CD4-positive, alpha-beta T cell treated with Interleukin-21 for 1 hour (primary cell): ENCODE measurements at regions not wholly inside any gene's neighbourhood (a gene's known extent, or its start where the extent isn't known, plus 50 kb on each side); places are given as distances from the start of the nearest gene placed in this dataset.

Experiments used
- DNase-seq: peaks from one replicate; pipeline ENCODE4 v3.0.0-alpha.2; 2020

DNA sequence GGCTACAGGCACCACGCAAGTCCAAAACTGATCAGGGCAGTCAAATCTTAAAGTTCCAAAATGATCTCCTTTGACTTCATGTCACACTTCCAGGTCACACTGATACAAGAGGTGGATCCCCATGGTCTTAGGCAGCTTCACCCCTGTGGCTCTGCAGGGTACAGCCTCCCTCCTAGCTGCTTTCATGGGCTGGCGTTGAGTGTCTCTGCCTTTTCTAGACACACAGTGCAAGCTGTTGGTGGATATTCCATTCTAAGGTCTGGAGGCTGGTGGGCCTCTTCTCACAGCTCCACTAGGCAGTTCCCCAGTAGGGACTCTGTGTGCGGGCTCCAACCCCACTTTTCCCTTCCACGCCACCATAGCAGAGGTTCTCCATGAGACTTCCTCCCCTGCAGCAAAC, 838.2 kb upstream of the CHAC2 start:
- DNase-seq, result no peak

DNA sequence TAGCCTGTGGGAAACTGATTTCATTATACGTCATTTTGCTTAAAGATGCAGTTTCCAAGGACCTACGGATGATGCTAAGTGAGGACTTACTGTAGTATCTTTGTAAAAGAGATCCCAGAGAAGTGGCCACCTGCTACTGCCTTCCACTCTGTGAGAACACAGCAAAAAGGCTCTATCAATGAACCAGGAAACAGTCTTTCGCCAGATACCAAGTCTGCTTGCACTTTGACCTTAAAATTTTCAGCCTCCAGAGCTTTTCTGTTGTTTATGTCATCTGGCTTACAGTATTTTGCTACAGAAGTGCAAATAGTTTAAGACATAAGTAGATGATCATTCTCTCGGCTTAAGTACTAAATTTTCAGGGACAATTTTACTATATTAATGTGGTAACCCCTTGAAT, 847.9 kb upstream of the CHAC2 start:
- no peak for DNase-seq

DNA sequence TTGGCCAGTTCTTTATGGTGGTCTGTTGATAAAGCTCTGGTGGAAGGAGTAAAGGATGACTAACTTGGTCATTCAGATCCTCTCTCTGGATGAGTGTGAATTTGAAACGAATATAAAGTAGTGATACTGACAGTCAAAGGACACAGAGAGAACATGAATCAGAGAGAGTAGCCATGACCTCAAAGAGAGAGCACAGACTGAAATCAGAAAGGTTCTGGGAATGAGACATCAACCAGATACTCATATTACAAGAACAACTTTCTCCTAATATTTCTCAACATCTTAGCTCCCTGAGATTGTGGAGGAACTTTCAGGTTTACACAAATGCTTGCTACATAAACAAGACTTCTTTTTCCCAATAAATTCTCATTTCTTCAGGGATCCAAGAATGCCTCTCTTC, 849.1 kb upstream of the CHAC2 start:
- DNase-seq, result no peak

DNA sequence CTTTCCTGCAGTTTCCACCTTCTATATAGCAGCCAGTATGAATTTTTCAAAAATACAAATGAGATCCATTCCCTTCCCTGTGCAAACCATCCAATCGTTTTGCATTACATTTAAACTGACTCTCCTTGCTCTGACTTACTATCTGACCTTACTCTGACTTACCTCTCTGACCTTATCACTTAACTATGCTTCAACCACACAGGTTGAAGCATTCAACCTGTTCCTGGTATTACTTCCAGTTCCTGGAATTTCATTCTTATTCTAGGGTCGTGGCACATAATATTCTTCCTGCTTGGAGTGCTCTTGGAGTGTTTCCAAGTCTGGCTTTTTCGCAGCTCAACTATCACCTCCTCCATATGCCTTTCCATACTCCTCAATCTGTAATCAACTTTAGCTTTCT, 850.6 kb upstream of the CHAC2 start:
- DNase-seq, result no peak

DNA sequence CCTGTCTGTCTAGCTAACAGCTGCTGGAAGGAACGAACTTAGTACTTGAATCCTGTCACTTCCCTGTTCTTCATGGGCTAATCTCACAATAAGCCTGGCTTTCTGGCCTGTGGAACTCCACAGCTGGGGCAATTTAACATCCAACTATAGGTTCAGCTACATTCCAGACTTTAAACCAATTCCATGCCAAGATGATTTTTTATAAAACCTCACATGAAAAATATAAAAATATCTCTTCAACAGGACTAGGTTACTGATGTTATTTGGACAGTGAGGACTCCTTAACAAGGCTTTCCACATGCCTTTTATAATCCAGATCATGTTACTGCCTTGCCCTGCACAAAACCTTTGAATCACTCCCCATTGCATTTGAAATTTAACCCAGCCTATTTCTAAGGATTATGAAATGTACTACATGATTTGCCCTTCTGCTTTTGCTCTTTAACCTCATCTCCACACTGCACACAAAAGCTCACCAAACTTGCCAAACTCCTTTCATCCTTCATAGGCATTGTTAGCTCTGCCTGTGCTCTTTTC, 863.2 kb upstream of the CHAC2 start:
- no peak for DNase-seq

DNA sequence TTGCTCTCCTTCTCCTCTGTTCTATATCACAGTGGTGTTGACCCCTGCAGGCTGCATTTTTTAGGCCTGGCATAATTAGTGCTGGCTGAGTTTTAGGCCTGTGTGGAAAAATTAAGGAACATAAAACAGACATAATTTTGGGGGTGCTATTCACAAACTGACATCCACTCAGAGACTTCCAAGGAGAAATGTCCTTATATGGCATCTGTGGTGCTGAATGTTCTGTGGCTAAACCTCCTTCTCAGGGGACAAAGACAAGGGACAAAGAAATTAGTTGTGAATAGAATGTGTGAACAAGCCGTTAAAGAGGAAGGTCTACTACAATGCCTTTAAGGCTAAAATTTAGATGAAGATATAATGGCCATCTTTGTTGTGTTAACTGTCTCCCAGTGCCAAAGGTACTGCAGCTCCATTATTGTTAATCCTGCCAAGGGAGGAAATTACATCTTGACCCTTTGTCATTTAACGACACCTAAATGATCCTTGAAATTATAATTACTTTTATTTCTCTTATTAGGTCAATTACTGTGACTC, 870.0 kb upstream of the CHAC2 start:
- DNase-seq, result no peak

DNA sequence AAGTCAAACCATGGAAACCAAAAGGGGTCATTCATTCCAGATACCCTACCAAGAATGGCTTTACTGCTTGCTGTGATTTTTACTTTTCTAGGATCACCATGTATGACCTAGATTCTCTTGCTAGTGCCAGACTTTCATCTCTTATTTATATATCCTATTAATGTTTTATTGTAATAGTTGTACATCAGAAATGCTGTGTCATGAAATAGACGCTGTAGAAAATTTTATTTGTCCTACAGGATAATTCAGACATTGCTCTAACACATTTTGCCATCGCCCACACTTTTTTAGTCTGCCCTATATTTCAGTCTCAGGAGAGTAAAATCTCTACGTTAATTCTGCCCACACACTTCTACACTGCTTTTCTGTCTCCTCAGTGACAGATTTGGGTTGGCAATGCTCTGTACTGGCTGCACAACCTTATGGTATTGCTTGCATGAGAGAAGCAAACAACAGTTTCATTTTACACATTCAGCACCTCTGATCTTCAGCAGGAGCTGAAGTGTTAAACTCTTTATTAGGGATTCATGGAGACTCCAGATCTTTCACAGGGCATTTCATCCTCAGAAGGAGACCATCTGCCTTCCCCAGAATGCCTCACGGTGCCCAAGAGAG, 871.8 kb upstream of the CHAC2 start:
- no peak for DNase-seq

DNA sequence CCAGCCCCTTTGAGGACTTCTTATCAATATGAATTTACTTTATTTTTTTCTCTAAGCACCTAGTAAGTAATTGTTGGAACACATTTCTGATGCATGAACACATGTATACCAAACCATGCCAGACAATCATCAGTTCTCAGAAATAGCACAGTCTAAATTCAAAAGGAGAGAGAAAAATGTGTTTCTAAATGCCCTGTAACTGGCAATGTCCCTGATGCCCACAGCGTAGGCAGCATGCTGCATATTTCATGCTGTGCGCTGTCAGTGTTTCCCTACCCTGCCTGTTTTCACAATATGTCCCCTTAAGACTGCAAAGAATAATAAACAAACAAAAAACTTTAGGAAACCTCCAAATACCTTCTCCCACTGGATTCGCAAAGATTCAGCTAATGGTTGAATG, 881.0 kb upstream of the CHAC2 start:
- no peak for DNase-seq

DNA sequence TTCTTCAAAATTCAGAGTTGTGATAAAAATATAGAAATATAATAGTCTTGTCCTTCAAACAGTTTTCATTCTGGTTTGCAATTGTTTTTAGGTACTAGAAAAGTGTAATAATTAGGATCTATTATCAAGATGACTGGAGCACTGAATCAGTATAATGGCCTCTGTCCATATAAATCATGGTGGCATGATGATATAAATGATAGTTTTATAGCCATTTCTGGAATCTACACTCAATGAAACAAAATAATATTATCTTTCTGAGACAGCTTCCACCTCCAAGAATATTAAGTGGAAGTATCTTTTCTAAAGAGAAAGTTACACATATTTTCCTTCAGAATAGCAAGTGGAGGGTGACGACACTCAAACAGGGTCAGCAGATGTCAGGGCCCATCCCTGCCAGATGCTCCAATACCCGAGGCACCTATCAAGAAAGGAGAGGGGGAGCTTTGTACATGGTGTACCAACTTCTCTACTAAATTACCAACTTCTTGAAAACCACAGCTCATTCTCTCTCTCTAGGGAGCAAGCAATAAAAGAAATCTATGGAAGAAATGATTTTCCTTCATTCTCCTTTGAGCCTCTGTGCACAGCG, 882.7 kb upstream of the CHAC2 start:
- no peak for DNase-seq

DNA sequence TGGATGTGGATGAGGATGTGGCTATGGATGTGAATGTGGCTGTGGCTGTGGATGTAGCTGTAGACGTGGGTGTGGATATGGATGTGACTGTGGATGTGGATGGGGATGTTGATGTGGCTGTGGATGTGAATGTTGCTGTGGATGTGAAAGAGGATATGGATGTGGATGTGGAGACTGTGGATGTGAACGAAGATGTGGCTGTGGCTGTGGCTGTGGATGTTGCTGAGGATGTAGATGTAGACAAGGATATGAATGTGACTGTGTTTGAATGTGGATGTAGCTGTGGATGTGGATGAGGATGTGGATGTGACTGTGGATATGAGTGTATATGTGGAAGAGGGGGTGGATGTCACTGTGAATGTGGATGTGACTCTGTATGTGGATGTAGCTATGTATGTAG, 884.6 kb upstream of the CHAC2 start:
- no peak for DNase-seq

DNA sequence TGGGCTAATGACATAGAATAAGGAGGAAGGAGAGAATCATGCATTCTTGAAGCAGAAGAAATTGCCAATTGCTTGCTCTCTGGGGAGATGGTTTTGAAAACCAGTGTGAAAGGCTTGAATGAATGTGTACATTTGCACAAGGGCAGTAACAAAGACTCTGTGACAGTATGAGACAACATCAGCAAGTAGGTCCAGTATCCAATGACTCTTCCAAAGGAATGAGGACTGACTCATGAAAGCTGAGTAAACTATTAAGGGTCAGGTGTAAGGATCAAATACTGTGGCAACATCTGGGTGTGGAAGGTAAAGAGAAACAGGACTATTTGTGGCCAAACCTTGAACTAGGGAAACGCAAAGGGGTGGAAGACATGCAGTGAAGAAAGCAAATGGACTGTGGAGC, 886.0 kb upstream of the CHAC2 start:
- DNase-seq, result no peak

DNA sequence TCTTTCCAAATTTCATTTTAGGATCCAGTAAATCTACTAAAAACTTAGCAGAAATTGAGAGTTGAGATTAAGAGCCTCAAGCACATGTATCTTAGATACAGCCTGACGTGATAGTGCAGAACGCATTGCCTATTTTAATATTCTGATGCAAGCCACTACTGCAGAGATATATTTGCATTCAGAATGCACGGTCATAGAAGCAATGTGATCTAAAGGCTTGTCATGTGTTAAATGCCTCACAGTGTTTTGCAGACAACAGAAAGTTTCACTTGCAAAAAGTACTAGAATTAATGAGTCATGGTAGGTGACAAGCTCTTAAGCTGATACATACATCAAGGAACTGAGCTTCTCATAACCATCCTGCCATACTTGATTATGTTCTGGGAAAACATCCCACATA, 886.7 kb upstream of the CHAC2 start:
- DNase-seq, result no peak

DNA sequence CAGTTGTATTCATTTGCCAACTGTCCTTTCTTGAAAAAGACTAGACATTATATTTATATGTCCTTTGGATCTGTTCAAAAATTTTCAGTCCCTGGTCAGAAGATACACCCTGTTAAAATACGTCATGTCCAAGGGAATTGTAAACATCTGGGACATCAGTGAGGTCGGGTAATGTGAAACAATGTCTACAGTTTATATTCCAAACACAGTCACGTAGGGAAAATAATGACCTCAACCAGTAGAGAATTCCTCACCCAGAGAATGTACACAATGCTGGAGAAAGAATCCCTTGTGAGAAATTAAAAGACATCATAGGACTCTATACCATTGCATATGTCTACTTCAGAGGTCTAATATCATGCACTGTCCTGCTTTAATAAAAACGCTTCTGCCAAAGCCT, 888.0 kb upstream of the CHAC2 start:
- DNase-seq, result no peak

DNA sequence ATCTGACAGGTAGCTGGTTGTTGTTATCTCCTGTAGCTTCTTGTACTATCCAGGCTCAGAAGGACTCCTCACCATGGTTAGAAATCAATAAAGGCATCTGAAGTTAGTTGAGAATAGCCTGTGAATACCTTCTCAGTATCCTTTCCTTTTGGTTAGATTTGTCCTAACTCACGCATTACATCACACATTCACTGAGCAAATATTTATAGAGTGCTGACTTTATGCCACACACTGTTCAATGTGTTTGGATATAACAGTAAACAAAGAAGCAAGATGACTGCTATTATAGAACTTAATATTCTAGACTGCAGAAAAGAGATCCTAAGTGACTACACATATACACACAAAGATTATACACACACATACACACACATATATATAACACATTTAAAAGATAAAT, 889.9 kb upstream of the CHAC2 start:
- DNase-seq, result no peak

DNA sequence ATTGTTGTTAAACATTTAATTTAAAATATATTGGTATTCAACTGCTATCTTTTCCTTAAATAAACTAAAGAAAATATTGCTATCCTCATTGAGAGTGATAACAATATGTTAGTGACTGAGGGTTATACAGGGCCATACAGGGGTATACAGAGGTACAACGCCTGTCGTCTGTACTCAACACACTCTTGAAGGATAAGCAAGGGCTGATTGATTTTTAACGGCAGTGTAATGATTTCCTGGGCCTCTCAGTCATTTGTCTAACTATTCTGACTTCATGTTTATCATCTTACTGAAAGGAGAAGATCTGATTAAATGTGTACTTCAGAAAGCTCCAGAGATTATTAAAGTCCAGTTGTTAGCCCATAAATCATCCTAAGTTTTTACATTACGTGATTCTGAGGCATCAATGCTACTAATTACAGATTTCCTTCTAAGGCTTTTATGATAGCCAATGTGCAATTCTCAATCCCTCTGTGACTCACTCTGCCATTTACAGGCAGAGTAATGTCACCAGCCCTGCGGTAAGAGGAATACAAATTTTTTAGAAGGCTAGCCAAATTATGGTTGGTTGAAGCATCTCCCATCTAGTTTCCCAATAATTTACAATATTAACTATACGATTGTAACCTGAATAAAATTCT, 893.0 kb upstream of the CHAC2 start:
- DNase-seq, result no peak

DNA sequence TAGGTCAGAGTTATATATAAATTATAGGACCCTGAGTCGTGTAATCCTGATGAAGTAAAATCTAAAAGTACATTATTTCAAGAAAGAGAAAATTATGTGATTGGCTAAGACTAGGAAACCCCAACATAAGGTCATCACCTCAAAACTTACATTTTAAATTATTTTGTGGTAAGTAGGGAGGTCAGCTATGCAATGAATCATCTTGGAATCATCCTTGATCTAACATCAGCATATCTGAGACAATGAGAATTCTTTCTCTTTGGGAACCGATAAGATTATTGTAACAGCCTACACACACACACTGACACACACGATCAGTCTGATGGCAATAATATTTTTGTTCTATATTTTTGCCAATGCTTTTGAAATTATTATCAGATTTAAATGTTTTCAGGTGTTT, 904.8 kb upstream of the CHAC2 start:
- no peak for DNase-seq

DNA sequence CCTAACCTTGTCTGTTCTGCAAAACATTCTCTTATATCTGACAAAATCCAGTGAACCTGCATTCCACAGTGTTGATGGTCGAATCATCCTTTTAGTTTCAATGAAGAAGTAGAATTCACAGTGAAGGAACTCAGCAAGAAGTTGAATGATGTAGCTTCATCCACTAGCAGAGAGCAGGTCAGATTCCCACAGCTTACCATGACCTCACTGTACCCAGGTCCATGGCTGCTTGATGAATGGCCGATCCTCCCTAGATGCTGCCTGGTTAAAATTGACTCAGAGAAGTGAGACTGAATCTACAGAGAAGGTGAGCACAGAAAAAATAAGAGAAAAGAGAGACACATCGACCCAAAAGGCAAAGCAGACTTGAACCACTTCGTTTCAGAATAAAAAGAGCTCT, 906.0 kb upstream of the CHAC2 start:
- no peak for DNase-seq

DNA sequence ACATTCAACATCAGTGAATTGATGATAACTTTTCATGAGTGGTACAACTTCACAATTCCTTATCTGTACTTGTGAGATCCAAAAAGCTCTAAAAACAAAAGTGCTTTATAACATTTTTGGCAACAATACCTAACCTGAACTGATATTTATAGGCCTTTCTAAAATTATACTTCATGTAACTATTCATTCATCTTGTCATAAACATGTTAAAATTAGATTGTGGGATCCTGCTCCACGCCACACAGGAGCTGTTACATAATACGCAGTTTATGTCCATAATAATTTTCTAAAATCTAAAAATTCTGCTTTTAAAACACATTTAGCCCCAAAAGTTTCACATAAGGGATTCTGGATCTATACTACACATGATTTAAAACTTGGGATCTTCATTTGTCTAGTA, 908.5 kb upstream of the CHAC2 start:
- no peak for DNase-seq

DNA sequence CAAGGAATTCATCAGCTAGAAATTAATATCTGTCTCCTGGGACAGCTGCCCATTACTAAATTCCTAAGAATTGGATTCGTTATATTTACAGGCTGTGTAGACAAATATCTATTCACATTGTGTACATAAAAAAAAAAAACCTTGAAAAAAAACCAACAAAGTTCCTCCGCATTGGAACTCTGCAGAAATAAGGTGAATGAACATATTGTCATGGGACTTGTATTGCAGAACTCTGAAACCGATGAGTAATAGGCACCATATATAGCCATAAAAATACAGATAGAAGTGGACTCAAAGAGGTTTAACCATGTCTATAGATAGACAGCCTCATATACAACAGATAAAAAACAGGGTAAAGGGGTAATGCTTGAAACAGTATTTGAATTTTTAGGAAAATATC, 909.9 kb upstream of the CHAC2 start:
- no peak for DNase-seq

DNA sequence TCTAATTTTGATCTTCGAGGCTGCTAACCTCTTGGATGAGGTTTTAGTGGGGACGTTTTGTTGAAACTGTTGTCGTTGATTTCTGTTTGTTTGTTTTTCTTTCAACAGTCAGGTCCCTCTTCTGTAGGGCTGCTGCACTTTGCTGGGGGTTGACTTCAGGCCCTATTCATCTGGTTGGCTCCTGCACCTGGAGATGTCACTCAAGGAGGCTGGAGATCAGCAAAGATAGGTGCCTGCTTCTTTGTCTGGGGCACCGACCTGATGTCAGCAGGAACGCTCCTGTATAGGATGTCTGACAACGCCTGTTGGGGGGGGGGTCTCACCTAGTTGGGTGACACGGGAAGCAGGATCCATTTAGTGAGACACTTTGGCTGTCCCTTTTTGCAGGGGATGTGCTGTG, 915.6 kb upstream of the CHAC2 start:
- DNase-seq, result no peak

DNA sequence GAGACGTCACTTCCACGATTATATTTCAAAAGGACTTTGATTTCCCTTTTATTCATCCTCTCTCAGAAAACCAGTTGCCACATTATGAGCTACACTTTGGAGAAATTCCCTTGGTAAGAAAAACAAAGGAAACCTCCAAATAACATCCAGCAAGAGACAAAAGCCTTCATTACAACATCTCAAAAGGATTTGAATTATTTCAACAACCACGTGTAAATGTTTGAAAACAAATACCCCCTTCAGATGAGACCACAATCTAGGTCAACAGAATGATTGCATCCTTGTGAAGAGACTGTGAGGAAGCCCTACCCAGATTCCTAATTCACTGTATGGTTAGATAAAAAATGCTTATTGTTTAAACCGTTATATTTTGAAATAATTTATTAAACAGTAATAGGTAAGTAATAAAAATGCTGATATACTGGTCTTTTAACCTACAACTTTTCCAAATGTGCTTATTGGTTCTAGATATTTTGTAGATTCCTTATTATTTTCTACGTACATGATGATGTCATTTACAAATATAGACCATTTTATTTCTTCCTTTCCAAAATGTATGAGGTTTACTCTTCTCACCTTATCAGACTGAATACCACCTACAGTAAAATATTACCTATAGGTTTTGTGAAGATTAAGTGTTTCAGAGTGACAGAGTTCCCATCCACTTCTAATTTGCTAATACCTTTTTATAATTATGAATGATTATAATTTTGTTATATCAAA, 922.7 kb upstream of the CHAC2 start:
- DNase-seq, result no peak

DNA sequence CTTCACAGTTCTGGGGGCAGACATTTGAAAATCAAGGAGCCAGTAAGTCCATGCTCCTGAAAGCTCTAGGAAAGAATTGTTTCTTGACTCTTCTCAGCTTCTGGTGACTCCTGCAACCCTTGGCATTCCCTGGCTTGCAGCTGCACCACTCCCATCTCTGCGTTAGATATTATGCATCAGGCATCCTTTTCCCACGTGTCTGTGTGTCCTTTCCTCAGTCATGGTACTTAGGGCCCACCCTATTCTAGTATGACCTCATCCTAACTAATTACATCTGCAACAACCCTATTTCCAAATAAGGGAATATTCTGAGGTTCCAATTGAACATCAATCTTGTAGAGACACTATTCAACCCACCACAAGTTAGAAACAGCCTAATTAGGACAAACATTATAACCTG, 931.7 kb upstream of the CHAC2 start:
- no peak for DNase-seq

DNA sequence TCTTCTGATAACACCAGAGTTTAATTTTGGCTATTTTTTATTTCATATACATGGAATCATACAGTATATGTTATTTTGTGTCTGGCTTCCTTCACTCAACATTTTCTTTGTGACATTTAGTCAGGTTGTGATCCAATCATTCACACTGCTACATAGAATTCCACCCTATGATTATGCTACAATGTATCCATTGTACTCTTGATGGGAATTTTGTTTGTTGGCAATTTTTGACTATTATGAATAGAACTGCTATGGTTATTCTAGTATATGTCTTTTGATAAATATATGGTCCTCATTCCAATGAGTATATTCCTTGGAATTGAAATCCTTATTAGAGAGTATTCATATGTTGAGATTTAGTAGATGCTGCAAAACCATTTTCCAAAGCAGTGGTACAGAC, 936.4 kb upstream of the CHAC2 start:
- DNase-seq, result no peak

DNA sequence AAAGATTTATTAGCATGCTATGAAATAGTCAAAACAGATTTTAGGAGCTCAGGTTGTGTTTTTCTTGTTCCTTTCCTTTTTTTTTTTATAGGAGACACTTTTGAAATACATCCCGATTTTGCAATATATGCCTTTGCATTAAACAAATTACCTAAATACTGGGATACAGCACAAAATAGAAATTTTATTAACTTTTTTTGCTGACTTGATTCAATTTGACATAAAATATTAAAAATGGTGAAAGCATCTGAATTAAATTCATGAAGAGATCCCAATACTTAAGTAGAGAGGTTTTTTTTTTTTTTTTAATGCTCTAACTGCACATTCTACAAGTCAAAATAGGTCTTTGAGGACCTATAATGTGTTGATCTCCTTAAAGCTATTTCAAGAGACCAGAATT, 939.5 kb upstream of the CHAC2 start:
- DNase-seq, result no peak
